K562 (cell line): ENCODE measurements at regions not wholly inside any gene's neighbourhood (a gene's known extent, or its start where the extent isn't known, plus 50 kb on each side); places are given as distances from the start of the nearest gene placed in this dataset.
A peak's percentile ranks its signal among the peaks of the same experiment; 100 is the strongest.

Experiments used
- BACH1 ChIP-seq: fragments of 200-800 bp; sonication (Bioruptor generic); IDR thresholded peaks from 2 replicates; pipeline ENCODE4 v1.6.1; 2016; ENCODE audit warnings: missing genetic modification characterization, missing compliant biosample characterization
- CHD4 ChIP-seq: fragments of 200-600 bp; sonication (generic); IDR thresholded peaks from 3 replicates; pipeline ENCODE4 v1.6.1; 2012; ENCODE audit warnings: low read depth, mild to moderate bottlenecking, mixed read lengths, low read length, inconsistent platforms; ENCODE audit not compliant: insufficient read depth, insufficient replicate concordance, poor library complexity, severe bottlenecking
- DDX20 ChIP-seq: fragments of 450-650 bp; IDR thresholded peaks from 2 replicates; pipeline ENCODE4 v1.6.1; 2016; ENCODE audit warnings: missing genetic modification characterization, low read depth, mild to moderate bottlenecking, missing compliant biosample characterization, moderate library complexity
- E2F8 ChIP-seq: fragments of 450-650 bp; IDR thresholded peaks from 2 replicates; pipeline ENCODE4 v1.7.1; 2018; ENCODE audit warnings: mild to moderate bottlenecking, low read depth; ENCODE audit not compliant: partially characterized antibody
- ETV1 ChIP-seq: fragments of 450-650 bp; conservative IDR thresholded peaks from 2 replicates; pipeline ENCODE4 v1.6.1; 2016; ENCODE audit warnings: missing genetic modification characterization, control low read depth, low read depth, missing compliant biosample characterization
- FOXJ2 ChIP-seq: fragments of 200-800 bp; sonication (Bioruptor generic); IDR thresholded peaks from 2 replicates; pipeline ENCODE4 v1.6.1; 2016; ENCODE audit warnings: missing genetic modification characterization, missing compliant biosample characterization
- KLF13 ChIP-seq: fragments of 450-650 bp; IDR thresholded peaks from 2 replicates; pipeline ENCODE4 v1.6.1; 2016; ENCODE audit warnings: missing genetic modification characterization, low read depth, mild to moderate bottlenecking, missing compliant biosample characterization, moderate library complexity, borderline replicate concordance
- NBN ChIP-seq: fragments of 450-650 bp; IDR thresholded peaks from 2 replicates; pipeline ENCODE4 v1.6.1; 2016; ENCODE audit warnings: low read depth, mild to moderate bottlenecking
- PHF8 ChIP-seq: fragments of 200-600 bp; sonication (generic); IDR thresholded peaks from 2 replicates; pipeline ENCODE4 v1.6.1; 2012; ENCODE audit warnings: mixed run types, mild to moderate bottlenecking, inconsistent platforms, low read length, moderate library complexity, borderline replicate concordance
- RBM14 ChIP-seq: fragments of 200-400 bp; formaldehyde crosslinking; IDR thresholded peaks from 2 replicates; pipeline ENCODE4 v1.6.1; 2018; ENCODE audit warnings: low read depth, mild to moderate bottlenecking, low read length, moderate library complexity, borderline replicate concordance; ENCODE audit not compliant: insufficient read depth
- RBM17 ChIP-seq: fragments of 200-400 bp; formaldehyde crosslinking; IDR thresholded peaks from 2 replicates; pipeline ENCODE4 v1.6.1; 2017; ENCODE audit warnings: low read depth, mild to moderate bottlenecking, low read length, borderline replicate concordance
- SAFB2 ChIP-seq: fragments of 200-400 bp; formaldehyde crosslinking; IDR thresholded peaks from 2 replicates; pipeline ENCODE4 v1.6.1; 2018; ENCODE audit warnings: borderline replicate concordance, low read length, low read depth, moderate library complexity; ENCODE audit not compliant: severe bottlenecking
- SMAD2 ChIP-seq: fragments of 150-350 bp; IDR thresholded peaks from 2 replicates; pipeline ENCODE4 v1.6.1; 2014; ENCODE audit warnings: low read depth, mild to moderate bottlenecking, low read length
- SMAD4 ChIP-seq: fragments of 250-450 bp; sonication (Bioruptor Pico); conservative IDR thresholded peaks from 2 replicates; pipeline ENCODE4 v1.8.0; 2021; ENCODE audit warnings: inconsistent platforms, mild to moderate bottlenecking, moderate library complexity
- SMARCC2 ChIP-seq: fragments of 450-650 bp; IDR thresholded peaks from 2 replicates; pipeline ENCODE4 v1.6.1; 2017; ENCODE audit warnings: antibody characterized with exemption, moderate library complexity, mild to moderate bottlenecking, low read depth
- ZNF551 ChIP-seq: fragments of 250-450 bp; sonication (Bioruptor Pico); IDR thresholded peaks from 2 replicates; pipeline ENCODE4 v1.5.0; 2021; ENCODE audit warnings: mild to moderate bottlenecking, moderate library complexity
- ZNF592 ChIP-seq: fragments of 450-650 bp; IDR thresholded peaks from 2 replicates; pipeline ENCODE4 v1.6.1; 2017; ENCODE audit warnings: antibody characterized with exemption, mild to moderate bottlenecking
- TF ChIP-seq, protein P1 (sequence below): sonication (generic); formaldehyde crosslinking; IDR thresholded peaks from 2 replicates; pipeline ENCODE4 v1.8.0; 2022; ENCODE audit warnings: mild to moderate bottlenecking, low read depth, missing genetic modification reagents

DNA sequence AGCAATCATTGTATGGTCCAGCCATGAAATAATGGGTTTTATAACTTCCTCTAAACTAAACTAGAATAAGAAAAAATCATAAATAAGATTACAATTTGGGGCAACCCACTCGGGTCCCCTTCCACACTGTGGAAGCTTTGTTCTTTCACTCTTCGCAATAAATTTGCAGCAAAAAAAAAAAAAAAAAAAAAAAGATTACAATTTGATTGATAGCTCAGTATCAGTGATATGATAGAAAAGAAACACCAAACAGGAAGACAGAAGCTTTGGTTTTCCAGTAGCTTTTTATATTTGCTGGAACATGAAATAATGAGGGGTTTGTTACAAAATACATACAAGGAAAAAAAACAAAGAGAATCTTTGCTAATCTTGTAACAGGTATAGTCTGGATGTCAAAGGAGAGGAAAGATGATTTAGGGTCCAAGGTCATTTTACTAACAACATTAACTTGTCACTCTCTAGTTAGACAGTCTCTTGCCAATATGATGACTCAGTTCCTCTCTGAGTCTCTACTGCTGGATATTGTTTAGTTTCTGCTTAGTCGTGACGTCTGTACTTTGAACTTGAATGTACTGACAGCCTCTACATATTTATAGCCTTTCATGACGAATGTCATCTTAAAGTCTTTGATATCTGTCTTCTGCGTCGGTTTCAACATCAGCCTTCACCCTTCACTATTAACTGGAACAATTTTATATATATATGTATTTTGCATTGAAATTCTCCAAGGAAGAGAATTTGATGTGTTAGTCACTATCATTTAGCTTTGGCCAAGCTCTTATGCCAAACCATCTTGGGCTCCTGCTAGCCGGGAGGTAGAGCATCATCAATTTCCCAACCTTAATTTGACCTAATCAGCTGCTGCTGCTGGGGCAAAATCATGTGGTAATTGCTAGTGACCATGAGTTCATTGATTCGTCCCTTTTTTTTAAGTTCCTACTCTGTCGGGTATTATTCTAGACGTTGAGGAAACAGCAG is 213.1 kb upstream of the STXBP5 start (continued):
- peak; percentile 43 for TF ChIP-seq E2F8
- no peak for TF ChIP-seq KLF13 (tag)
- TF ChIP-seq RBM17 = no peak
- TF ChIP-seq BACH1 (tag) = peak; percentile 58; the same call in 1 of the 2 replicates
- no peak for TF ChIP-seq PHF8
- peak; percentile 42; the same call in 1 of the 2 replicates for TF ChIP-seq NBN
- TF ChIP-seq ETV1 (tag) = peak; percentile 51
- peak; percentile 65; the same call in 1 of the 2 replicates for TF ChIP-seq SMARCC2
- TF ChIP-seq SAFB2 = no peak
- TF ChIP-seq DDX20 (tag) = no peak
- TF ChIP-seq SMAD2 = no peak
- TF ChIP-seq CHD4 = no peak
- no peak for TF ChIP-seq ZNF551 (CRISPR knock-in tag)
- TF ChIP-seq, protein P1, sequence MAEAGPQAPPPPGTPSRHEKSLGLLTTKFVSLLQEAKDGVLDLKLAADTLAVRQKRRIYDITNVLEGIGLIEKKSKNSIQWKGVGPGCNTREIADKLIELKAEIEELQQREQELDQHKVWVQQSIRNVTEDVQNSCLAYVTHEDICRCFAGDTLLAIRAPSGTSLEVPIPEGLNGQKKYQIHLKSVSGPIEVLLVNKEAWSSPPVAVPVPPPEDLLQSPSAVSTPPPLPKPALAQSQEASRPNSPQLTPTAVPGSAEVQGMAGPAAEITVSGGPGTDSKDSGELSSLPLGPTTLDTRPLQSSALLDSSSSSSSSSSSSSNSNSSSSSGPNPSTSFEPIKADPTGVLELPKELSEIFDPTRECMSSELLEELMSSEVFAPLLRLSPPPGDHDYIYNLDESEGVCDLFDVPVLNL = no peak
- no peak for TF ChIP-seq FOXJ2
- no peak for TF ChIP-seq RBM14
- TF ChIP-seq ZNF592 = peak; percentile 40; the same call in 1 of the 2 replicates
- peak; percentile 75 for TF ChIP-seq SMAD4 (CRISPR knock-in tag)
